ENCODE measurements at regions not wholly inside any gene's neighbourhood (a gene's known extent, or its start where the extent isn't known, plus 50 kb on each side); places are given as distances from the start of the nearest gene placed in this dataset.

DNA sequence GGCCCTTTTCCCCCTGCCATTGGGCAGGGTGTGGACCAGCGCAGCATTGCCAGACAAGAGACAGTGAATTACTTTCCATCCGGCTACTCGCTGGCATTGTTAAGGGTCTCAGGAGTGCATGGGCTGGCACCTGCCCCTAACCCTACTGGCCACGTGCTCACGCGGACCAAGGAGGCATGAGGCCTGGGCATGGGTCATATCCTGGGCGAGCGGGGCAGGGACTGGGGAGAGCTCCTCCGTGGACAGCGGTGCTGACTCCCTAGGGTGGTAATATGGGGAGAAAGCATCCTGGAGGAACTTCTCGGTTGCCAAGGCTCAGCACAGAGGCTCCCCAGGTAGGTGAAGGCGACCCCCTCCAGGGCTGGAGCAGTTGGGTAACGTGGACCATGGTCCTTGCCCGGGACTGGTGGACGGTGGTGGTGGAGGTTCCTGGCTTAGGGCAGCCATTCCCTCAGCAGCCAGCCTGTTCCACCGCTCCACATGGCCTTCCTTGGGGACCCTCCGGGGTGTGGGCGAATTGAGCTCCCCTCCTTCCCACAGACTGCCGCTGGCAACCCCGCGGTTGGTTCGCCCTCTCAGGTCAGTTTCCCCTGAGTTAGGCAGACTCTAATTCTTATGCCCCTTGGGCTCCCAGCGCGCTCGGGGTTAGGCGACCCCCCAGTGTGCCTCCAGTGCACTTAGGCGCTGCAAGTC lies 465.1 kb downstream of the SLITRK5 start:
- no peak for DNase-seq (ENCODE audit: low read depth in 1 of 2, low spot score in 1 of 2)
- FAIRE-seq = no peak
- ChIA-PET POLR2A (no interaction called here), CTCF (no interaction called here)
- ATAC-seq = no peak
- Histone ChIP-seq H3K4me2 (no peak overlapping the region), H3K27ac (no peak overlapping the region), H3K4me3 (no peak overlapping the region), H3K9me3 (no peaks in the 10 kb centered on the region), H3K4me1 (no peaks in the 10 kb centered on the region)
- TF ChIP-seq, protein P1, sequence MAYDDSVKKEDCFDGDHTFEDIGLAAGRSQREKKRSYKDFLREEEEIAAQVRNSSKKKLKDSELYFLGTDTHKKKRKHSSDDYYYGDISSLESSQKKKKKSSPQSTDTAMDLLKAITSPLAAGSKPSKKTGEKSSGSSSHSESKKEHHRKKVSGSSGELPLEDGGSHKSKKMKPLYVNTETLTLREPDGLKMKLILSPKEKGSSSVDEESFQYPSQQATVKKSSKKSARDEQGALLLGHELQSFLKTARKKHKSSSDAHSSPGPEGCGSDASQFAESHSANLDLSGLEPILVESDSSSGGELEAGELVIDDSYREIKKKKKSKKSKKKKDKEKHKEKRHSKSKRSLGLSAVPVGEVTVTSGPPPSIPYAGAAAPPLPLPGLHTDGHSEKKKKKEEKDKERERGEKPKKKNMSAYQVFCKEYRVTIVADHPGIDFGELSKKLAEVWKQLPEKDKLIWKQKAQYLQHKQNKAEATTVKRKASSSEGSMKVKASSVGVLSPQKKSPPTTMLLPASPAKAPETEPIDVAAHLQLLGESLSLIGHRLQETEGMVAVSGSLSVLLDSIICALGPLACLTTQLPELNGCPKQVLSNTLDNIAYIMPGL (CRISPR knock-in tag; IDR thresholded peaks at IDR 0.05; ENCODE audit: borderline replicate concordance) = no peak
- TF ChIP-seq EHF (CRISPR knock-in tag; IDR thresholded peaks at IDR 0.05) (no peak), BHLHE40 (IDR thresholded peaks at IDR 0.05; ENCODE audit: low read depth, low read length) (no peak), PHF8 (IDR thresholded peaks at IDR 0.05; ENCODE audit: borderline replicate concordance, low read depth) (no peak), ZSCAN20 (CRISPR knock-in tag; IDR thresholded peaks at IDR 0.05) (no peak), ZC3H11A (IDR thresholded peaks at IDR 0.05) (no peak), CHD2 (IDR thresholded peaks at IDR 0.05; ENCODE audit: low read length, partially characterized antibody) (no peak), SREBF2 (IDR thresholded peaks at IDR 0.05) (no peak), KDM1A (IDR thresholded peaks at IDR 0.05; ENCODE audit: low read depth) (no peak), FOSB (CRISPR knock-in tag; IDR thresholded peaks at IDR 0.05) (no peak), FOXS1 (CRISPR knock-in tag; IDR thresholded peaks at IDR 0.05) (no peak)
- TF ChIP-seq, protein P2, sequence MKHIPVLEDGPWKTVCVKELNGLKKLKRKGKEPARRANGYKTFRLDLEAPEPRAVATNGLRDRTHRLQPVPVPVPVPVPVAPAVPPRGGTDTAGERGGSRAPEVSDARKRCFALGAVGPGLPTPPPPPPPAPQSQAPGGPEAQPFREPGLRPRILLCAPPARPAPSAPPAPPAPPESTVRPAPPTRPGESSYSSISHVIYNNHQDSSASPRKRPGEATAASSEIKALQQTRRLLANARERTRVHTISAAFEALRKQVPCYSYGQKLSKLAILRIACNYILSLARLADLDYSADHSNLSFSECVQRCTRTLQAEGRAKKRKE (CRISPR knock-in tag; IDR thresholded peaks at IDR 0.05; ENCODE audit: low read depth) = no peak
- TF ChIP-seq, protein P3, sequence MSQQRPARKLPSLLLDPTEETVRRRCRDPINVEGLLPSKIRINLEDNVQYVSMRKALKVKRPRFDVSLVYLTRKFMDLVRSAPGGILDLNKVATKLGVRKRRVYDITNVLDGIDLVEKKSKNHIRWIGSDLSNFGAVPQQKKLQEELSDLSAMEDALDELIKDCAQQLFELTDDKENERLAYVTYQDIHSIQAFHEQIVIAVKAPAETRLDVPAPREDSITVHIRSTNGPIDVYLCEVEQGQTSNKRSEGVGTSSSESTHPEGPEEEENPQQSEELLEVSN (IDR thresholded peaks at IDR 0.05; ENCODE audit: borderline replicate concordance, low read depth) = no peak
- 78% methylated on average over 7 of the region's 27 CpGs for WGBS (ENCODE audit: missing lambda C conversion rate)

DNA sequence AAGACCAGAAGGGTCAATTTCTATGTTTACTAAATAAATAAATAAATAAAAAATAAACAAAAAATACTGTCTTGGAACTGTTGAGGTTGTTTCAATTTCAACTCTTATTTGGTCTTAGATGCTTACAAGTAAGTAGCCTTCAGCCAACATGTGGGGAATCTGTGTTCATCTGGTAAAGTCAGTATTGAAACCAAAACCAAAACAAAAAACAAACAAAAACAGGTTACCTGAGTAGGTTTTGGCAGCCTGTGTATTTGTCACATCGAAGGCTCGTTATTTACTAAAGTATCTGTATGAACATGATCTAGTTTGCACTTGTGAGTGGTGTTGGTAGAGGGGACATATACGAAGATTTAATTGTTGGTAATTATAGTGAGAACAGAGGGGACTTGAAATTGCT lies 471.5 kb downstream of the SLITRK5 start:
- ATAC-seq (no peak), DNase-seq (ENCODE audit: low read depth in 1 of 2, low spot score in 1 of 2) (no peak), FAIRE-seq (no peak)
- 17% methylated on average over 2 of the region's 3 CpGs for WGBS (ENCODE audit: missing lambda C conversion rate)
- Histone ChIP-seq H3K4me3 (no peak overlapping the region), H3K4me1 (no peaks in the 10 kb centered on the region), H3K9me3 (no peaks in the 10 kb centered on the region), H3K4me2 (no peak overlapping the region), H3K27ac (no peak overlapping the region)
- TF ChIP-seq, protein P4, sequence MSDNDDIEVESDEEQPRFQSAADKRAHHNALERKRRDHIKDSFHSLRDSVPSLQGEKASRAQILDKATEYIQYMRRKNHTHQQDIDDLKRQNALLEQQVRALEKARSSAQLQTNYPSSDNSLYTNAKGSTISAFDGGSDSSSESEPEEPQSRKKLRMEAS (IDR thresholded peaks at IDR 0.05) = no peak
- no peak for TF ChIP-seq HOXA7 (CRISPR knock-in tag; IDR thresholded peaks at IDR 0.05)
- TF ChIP-seq RCOR1 (IDR thresholded peaks at IDR 0.05; ENCODE audit: low read depth, low read length) = no peak
- TF ChIP-seq HDAC2 (IDR thresholded peaks at IDR 0.05) = no peak
- no peak for TF ChIP-seq RAD21 (conservative IDR thresholded peaks at IDR 0.05 in 1 of 2, IDR thresholded peaks at IDR 0.05 in 1 of 2)
- TF ChIP-seq RFX5 (IDR thresholded peaks at IDR 0.05) = no peak
- TF ChIP-seq, protein P5, sequence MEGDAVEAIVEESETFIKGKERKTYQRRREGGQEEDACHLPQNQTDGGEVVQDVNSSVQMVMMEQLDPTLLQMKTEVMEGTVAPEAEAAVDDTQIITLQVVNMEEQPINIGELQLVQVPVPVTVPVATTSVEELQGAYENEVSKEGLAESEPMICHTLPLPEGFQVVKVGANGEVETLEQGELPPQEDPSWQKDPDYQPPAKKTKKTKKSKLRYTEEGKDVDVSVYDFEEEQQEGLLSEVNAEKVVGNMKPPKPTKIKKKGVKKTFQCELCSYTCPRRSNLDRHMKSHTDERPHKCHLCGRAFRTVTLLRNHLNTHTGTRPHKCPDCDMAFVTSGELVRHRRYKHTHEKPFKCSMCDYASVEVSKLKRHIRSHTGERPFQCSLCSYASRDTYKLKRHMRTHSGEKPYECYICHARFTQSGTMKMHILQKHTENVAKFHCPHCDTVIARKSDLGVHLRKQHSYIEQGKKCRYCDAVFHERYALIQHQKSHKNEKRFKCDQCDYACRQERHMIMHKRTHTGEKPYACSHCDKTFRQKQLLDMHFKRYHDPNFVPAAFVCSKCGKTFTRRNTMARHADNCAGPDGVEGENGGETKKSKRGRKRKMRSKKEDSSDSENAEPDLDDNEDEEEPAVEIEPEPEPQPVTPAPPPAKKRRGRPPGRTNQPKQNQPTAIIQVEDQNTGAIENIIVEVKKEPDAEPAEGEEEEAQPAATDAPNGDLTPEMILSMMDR (IDR thresholded peaks at IDR 0.05) = no peak
- no peak for TF ChIP-seq CEBPB (IDR thresholded peaks at IDR 0.05)
- no peak for TF ChIP-seq RNF2 (IDR thresholded peaks at IDR 0.05; ENCODE audit: borderline replicate concordance, low read depth)
- no peak for TF ChIP-seq KDM5A (IDR thresholded peaks at IDR 0.05)
- TF ChIP-seq CHD4 (IDR thresholded peaks at IDR 0.05; ENCODE audit: borderline replicate concordance) = no peak
- TF ChIP-seq, protein P6, sequence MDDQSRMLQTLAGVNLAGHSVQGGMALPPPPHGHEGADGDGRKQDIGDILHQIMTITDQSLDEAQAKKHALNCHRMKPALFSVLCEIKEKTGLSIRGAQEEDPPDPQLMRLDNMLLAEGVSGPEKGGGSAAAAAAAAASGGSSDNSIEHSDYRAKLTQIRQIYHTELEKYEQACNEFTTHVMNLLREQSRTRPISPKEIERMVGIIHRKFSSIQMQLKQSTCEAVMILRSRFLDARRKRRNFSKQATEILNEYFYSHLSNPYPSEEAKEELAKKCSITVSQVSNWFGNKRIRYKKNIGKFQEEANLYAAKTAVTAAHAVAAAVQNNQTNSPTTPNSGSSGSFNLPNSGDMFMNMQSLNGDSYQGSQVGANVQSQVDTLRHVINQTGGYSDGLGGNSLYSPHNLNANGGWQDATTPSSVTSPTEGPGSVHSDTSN (IDR thresholded peaks at IDR 0.05) = no peak
- TF ChIP-seq EHF (CRISPR knock-in tag; IDR thresholded peaks at IDR 0.05) = no peak
- TF ChIP-seq EP300 (IDR thresholded peaks at IDR 0.05) = no peak
- TF ChIP-seq CHD2 (IDR thresholded peaks at IDR 0.05; ENCODE audit: low read length, partially characterized antibody) = no peak
- TF ChIP-seq NR3C1 (IDR thresholded peaks at IDR 0.05) = no peak
- TF ChIP-seq SMC3 (IDR thresholded peaks at IDR 0.05) = no peak
- TF ChIP-seq MAZ (IDR thresholded peaks at IDR 0.05; ENCODE audit: borderline replicate concordance, low read depth, low read length) = no peak
- no peak for TF ChIP-seq NFE2L2 (conservative IDR thresholded peaks at IDR 0.05; ENCODE audit: low read length)
- no peak for TF ChIP-seq POLR2AphosphoS2 (conservative IDR thresholded peaks at IDR 0.05; ENCODE audit: low read length)
- ChIA-PET CTCF (no interaction called here), POLR2A (no interaction called here)
